ENCODE measurements at regions not wholly inside any gene's neighbourhood (a gene's known extent, or its start where the extent isn't known, plus 50 kb on each side); places are given as distances from the start of the nearest gene placed in this dataset.
"Not testable (repeated sequence)": the region's sequence is repeated elsewhere in the genome, so short reads cannot be mapped to it uniquely, and the experiment has no call there.

DNA sequence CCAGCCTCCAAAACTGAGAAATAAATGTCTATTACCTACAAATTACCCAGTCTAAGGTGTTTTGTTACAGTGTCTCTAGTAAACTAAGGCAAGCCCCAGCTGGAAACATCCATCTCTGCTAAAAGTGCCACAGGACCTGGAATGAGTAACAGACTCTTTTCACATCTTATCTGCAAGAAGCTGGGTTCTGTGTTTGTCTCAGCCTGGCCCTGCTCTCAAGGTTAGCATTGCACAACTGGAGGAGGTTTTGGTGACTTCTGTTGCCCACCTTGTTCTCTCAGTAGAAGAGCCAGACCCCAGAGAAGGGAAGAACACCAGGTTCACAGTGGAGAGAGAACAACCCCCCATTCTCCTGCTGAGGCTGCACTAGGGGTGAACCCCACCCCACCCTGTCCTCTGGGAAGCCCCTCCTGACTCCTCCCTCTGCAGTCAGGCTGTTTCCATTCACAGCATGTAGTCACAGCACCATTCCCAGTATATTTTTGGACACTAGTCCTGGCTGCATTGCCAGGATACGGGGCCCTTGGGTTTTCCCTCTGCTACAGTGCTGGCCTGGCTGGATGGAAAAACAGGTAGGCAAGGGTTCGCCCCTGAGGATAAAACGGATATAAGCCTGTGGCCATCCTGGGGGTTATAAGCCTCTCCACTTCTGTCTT, 280.0 kb downstream of the BCL2L11 start:
- DNase-seq (ENCODE audit: low read depth in 2 of 2), result not testable (repeated sequence)

DNA sequence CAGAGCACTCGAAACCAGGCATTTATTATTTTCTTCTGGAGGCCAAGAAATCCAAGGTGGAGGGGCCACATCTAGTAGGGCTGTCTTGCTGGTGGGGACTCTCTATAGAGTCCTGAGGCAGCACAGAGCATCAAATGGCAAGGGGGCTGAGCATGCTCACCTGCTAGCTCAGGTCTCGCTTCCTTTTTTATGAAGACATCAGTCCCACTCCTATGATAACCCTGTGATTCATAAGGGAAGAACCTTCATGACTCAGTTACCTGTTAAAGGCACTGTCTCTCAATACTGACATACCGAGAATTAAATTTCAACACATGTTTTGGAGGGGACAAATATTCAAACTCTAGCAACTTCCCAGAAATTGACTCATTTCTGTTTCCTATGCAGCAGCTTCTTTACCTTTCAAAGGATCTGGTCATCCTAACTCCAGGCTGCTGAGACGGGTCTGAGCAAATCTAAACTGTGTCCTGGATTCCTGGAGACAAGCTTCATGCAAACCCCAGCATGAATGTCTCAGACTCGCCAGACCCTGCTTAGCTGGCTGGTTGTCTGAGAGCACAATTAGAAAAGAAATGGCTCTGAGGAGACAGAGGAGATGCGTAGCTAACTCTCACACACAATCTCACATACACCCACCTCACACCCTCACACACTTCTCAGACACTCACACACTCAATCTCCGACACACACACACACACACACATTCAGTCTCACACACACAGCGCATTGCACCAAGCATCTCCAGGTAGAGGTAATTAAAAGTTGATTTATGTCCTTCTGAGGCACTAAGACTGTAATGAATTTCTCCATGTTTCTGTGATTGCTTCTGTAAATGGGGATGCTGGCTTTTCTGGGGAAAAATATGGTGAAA, 280.8 kb downstream of the BCL2L11 start:
- DNase-seq (ENCODE audit: low read depth in 2 of 2), result not testable (repeated sequence)

GRCh38 chr2:111402450-111402849, 281.7 kb downstream of the BCL2L11 start:
- DNase-seq (ENCODE audit: low read depth in 2 of 2), result not testable (repeated sequence)

DNA sequence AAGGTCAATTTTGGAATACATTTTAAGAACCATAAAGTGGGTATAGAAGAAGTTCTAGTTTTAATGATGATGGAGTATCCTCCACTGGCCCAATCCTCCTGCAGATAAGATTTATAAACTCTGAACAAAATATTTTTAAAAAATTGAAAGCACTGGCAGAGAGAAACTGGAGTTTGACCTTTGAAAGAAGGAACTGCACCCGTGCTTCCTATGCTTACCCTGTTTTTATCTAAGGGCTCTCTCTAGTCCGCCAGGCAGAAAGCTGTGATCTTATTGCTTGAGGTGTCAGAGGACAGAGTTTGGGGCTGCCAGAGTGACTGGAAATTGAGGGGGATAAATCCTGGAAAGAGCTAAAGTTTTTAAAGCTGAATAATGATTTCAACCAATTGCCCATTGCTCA, 282.6 kb downstream of the BCL2L11 start:
- DNase-seq (ENCODE audit: low read depth in 2 of 2), result not testable (repeated sequence)

- DNase-seq (ENCODE audit: low read depth in 2 of 2), result not testable (repeated sequence)
These were observed 285.9 kb downstream of the BCL2L11 start for GRCh38 chr2:111406616-111407015.

DNA sequence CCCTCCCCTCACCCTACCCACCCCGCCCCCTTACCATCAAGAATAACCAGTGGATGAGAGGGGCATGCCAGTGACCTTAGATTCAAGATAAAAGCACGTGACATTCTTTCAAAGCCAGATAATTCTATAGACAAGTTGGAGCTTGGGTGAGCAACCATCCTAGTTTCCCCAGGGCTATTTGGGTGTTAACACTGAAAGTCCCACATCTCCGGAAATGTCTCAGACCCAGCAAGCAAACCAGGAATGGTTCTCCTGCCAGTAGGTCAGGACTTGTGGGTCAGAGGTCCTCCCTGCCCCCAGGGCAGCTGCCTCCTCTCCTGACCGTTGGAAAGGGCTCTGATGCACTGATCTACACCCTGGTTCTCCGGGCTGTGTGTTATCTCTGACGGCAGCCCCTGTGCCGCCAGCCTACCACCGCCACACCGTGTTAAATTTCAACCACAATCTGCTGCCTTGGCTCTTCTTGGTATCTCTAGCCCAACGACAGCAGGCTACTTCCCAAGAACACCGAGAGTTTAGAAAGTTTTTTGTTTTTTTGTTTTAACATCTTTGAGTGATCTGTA, 287.0 kb downstream of the BCL2L11 start:
- DNase-seq (ENCODE audit: low read depth in 2 of 2), result not testable (repeated sequence)

GRCh38 chr2:111410868-111411406, 290.2 kb downstream of the BCL2L11 start:
- DNase-seq (ENCODE audit: low read depth in 2 of 2), result not testable (repeated sequence)

DNA sequence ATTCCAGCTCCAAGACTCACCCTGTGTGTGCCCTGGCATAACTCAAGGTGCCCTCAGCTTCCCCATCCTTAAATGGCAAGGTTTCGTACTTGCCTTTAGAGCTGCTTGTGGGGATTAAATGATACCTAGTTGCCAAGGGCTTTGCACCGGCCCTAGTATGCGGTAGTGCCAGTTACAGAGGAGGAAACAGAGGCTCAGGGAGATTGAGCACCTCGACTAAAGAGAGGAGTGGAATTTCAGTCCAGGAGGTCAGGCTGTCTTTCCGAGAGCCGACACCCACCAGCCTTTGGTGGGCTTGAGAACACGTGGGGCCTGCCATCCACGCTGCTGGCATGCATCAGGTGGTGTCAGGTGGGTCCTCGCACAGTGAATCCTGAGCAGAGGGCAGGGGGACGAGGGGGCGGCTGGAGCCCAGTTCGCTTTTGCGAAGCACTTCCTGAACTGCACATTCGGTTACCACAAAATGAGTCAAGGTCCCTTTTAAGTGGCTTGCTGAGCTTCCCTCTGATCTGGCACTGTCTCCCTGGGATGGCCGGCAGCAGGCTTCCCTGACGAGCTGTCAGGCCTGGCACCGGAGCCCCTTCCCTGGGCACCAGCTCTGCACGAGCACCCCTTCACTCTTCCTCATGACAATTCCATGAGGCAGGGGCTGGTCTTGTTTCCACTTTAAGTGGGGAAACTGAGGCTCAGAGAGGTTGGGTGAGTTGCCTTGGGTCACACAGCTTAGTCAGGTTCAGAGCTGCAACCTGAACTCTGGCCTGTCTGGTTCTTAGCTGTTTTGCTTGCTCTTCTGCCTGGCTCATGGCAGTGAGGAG, 291.4 kb downstream of the BCL2L11 start:
- not testable (repeated sequence) for DNase-seq (ENCODE audit: low read depth in 2 of 2)

DNA sequence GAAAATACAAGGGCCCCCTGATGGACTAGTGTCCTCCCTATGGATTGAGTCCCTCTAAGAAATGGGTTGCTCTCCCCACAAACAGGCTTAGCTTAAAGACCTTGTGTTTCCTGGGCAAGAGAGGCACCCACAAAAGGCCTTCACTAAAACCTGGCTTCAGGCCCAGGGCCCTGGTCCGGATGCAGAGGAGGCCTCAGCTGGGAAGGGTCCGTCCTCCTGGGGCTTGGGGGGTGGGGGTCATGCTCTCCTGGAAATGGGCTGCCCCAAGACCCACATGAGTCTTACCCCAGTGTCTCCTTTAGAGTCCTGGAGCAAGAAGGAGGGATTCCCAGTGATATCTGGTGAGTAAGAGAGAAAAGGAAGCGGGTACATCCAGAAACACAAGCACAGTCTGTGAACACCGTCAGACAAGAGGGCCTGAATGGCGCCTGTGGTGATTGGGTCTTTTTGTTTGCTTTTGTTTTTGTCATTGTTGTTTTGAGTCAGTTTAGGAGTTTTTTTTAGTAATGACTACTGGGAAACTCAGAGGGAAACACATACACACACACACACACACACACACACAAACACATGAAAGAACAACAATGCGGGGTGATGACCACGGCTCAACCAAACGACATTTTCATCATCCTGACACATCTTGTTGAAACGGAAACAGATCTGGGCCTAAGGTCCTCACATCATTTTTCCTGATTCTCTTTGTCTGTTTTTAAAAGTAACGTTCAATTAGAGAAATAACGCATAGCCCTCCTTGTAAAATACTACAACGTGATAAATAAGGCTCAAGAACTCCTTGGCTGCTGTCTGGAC, 292.3 kb downstream of the BCL2L11 start:
- DNase-seq (ENCODE audit: low read depth in 2 of 2), result not testable (repeated sequence)

DNA sequence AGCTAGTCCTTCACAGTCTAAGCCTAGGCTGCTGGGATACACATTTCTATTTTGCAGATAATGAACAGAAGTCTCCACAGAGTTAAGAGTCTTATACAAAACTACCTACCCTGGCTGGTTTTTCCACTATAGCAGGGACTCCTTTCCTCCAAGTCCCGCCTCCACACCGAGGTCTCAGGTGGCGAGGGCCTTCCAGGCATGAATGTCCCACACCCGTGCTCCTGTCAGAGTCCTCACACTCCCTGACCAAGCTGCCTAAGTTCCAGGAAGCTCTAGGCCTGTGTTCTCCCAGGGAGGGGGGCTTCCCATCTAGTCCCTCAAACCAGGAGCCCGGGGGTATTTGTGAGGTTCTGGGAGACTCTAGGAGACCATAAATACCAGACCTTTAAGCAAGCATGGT, 293.2 kb downstream of the BCL2L11 start:
- not testable (repeated sequence) for DNase-seq (ENCODE audit: low read depth in 2 of 2)

DNA sequence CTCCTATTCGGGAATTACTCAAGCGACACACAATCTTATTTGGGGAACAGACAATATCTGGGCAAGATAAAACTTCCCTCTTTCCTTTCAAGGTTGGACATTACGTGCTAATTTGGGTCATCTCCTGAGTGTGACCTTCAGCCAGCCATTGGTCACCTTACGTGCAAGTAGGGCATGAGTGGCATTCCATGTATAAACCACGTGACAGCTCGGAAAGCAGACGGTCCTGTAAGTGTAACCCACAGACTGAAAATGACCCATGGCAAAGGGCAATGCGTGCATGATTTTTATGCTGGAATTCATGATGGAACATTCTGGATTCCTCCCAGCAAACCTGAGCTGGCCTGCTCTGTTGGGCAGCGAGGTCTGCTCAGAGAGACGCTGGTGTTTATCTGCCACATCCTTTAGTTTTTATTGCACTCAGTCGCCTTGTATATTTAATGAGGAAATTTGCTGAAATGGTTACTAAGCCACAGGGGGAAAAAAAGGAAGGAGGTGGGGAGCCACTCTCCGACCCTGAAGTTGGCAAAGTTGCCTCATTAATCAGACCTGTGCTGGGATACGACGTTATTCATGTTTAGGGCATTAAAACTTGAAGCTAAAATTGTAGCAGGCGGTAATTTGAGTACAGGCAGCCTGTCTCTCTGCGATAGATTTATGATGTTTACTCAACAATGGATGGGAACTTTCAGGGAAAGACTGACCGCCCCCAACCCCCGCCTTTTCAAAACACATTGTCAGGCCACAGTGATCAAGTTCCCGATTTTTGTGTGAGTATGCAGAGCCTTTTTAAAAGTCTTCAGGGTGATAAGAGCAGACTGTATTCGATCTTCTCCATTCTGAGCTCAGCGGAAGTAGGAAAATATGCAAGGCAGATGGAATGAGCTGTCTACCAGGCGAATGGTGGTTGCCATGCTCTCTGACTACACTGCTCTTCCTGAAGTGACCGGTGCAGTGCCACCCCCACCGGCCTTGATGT, 295.3 kb downstream of the BCL2L11 start:
- DNase-seq (ENCODE audit: low read depth in 2 of 2), result not testable (repeated sequence)

- not testable (repeated sequence) for DNase-seq (ENCODE audit: low read depth in 2 of 2)
These were observed 296.3 kb downstream of the BCL2L11 start for GRCh38 chr2:111417026-111417425.

DNA sequence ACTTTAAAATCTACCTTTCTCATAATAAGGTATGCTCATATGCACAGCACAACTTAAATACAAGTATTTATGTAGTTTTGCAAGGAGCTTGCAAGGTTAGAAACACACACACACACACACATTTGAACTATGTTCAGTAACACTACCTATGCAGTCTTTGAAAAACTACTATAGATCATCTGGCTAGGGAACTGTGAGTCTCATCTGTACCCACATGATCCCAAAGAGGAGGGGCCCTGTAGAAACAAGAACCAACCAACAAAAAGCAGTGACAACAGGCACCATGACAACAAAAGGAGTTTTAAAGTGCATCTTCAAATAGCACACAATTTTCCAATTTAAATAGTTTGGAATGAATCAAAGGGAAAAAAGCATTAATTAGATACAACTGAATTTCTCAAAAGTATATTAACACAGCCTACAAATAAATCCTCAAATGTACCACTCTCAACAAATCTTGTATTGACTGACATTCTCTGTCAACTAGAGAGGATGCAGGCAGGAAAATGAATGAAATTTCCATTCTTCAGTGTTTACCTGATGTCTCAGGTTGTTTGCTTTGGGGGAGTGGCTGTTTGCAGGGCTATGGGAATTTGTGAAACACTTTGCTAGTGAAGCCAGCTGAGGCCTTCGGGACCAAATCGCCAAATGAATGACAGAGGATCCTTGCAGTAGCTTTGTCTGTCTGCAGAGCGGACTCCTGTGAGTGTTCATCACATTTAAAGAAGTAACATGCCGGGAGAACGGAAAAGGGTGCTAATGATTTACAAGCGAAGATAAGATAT, 297.6 kb downstream of the BCL2L11 start:
- DNase-seq (ENCODE audit: low read depth in 2 of 2), result not testable (repeated sequence)

DNA sequence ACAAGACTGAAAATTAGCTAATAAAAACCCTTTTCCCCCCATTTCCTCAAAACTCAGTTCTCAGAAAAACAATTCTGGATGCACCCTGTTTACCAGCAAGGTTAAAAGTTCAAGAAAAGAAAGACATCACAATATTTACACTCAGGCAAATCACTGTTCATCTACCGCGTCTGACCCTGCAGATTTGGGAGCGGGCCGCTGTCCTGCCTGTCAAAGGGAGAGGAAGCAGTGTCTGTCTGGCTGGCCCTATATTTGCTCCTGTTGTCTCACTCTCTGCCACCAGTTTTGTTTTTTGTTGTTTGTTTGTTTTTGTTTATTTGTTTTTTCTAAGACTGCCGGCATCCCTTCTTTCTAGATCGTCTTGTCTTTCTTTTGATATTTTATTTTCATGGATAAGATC, 299.4 kb downstream of the BCL2L11 start:
- DNase-seq (ENCODE audit: low read depth in 2 of 2), result not testable (repeated sequence)

- DNase-seq (ENCODE audit: low read depth in 2 of 2), result not testable (repeated sequence)
These were observed 300.1 kb downstream of the BCL2L11 start for GRCh38 chr2:111420835-111421234.

- not testable (repeated sequence) for DNase-seq (ENCODE audit: low read depth in 2 of 2)
These were observed 301.2 kb downstream of the BCL2L11 start for GRCh38 chr2:111421949-111422348.

DNA sequence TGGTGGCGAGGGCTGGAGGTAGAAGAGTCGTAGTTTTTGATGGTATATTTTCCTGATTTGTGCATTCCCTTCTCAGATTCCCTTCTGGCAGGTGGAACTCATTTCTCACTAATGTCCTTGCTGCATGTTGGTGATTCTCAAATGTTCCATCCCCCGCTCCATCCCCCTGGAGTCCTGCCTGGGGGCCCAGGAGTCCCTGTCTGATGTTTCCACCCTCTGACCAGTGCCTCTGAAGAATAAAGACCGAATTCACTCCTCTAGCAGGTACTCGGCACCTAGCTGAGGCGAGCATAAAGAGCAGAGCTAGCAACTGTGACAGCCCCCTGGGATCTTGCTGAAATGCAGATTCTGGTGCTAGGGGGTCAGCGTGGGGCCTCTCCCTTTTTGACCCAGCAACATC, 301.8 kb downstream of the BCL2L11 start:
- not testable (repeated sequence) for DNase-seq (ENCODE audit: low read depth in 2 of 2)

DNA sequence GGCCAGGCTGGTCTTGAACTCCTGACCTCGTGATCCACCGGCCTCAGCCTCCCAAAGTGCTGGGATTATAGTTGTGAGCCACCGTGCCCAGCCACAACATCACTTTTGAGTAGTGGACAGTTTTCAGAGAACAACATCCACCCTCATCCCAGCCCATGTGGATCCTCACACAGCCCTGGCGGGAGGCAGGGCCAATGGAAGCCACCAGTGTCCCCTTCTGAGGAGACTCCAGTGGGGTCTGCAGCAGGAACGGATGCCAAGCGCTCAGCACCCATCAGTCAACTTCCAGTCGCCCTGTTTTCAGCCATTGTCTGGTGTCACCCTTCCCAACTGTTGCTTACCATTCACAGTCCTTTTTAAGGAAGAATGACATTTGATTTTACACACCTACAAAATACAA, 302.5 kb downstream of the BCL2L11 start:
- not testable (repeated sequence) for DNase-seq (ENCODE audit: low read depth in 2 of 2)
